HG02678 (cell line): ENCODE measurements at regions not wholly inside any gene's neighbourhood (a gene's known extent, or its start where the extent isn't known, plus 50 kb on each side); places are given as distances from the start of the nearest gene placed in this dataset.

Experiments
- ATAC-seq: cut with Tn5 transposase; IDR thresholded peaks from one replicate; pipeline ENCODE4 v1.9.1; 2021; ENCODE audit warnings: mild to moderate bottlenecking, moderate library complexity; ENCODE audit not compliant: unreplicated experiment

GRCh38 chr3:72193771-72194430 lies 409.0 kb upstream of the PROK2 start:
- no peak for ATAC-seq

- ATAC-seq, result no peak
These were observed 407.6 kb upstream of the PROK2 start for GRCh38 chr3:72192572-72192971.

- ATAC-seq, result no peak
These were observed 406.4 kb upstream of the PROK2 start for GRCh38 chr3:72191209-72191960.

- no peak for ATAC-seq
These were observed 405.1 kb upstream of the PROK2 start for GRCh38 chr3:72190050-72190449.

GRCh38 chr3:72189339-72189738 lies 404.4 kb upstream of the PROK2 start:
- ATAC-seq, result no peak

GRCh38 chr3:72188536-72188935 lies 403.6 kb upstream of the PROK2 start:
- ATAC-seq, result no peak

- no peak for ATAC-seq
These were observed 402.2 kb upstream of the PROK2 start for GRCh38 chr3:72187131-72187530.

GRCh38 chr3:72186400-72186855 lies 401.5 kb upstream of the PROK2 start:
- no peak for ATAC-seq

GRCh38 chr3:72185549-72186399 lies 400.8 kb upstream of the PROK2 start:
- ATAC-seq, result peak; percentile 47

GRCh38 chr3:72183489-72183888 lies 398.5 kb upstream of the PROK2 start:
- no peak for ATAC-seq

- ATAC-seq, result no peak
These were observed 397.3 kb upstream of the PROK2 start for GRCh38 chr3:72182206-72182605.

- no peak for ATAC-seq
These were observed 396.3 kb upstream of the PROK2 start for GRCh38 chr3:72181251-72181650.

- ATAC-seq, result no peak
These were observed 395.5 kb upstream of the PROK2 start for GRCh38 chr3:72180405-72180804.

- ATAC-seq, result no peak
These were observed 394.1 kb upstream of the PROK2 start for GRCh38 chr3:72179107-72179464.

GRCh38 chr3:72178463-72179106 lies 393.6 kb upstream of the PROK2 start:
- ATAC-seq, result no peak

GRCh38 chr3:72177075-72178050 lies 392.4 kb upstream of the PROK2 start:
- ATAC-seq, result peak; percentile 49

GRCh38 chr3:72176537-72177041 lies 391.6 kb upstream of the PROK2 start:
- peak; percentile 88 for ATAC-seq

GRCh38 chr3:72175296-72175858 lies 390.4 kb upstream of the PROK2 start:
- no peak for ATAC-seq

GRCh38 chr3:72174890-72175289 lies 389.9 kb upstream of the PROK2 start:
- no peak for ATAC-seq
